ENCODE measurements at regions not wholly inside any gene's neighbourhood (a gene's known extent, or its start where the extent isn't known, plus 50 kb on each side); places are given as distances from the start of the nearest gene placed in this dataset.
A peak's percentile ranks its signal among the peaks of the same experiment; 100 is the strongest.

GRCh38 chr22:19648419-19648929 lies 65.8 kb upstream of the SEPTIN5 start (continued):
- no peak for TF ChIP-seq RREB1 (CRISPR knock-in tag; IDR thresholded peaks at IDR 0.05)
- no peak for TF ChIP-seq ZNF23 (CRISPR knock-in tag; IDR thresholded peaks at IDR 0.05)
- TF ChIP-seq CBFB (CRISPR knock-in tag; IDR thresholded peaks at IDR 0.05): no peak
- TF ChIP-seq HLTF (IDR thresholded peaks at IDR 0.05): peak; percentile 98
- TF ChIP-seq NCOR1 (IDR thresholded peaks at IDR 0.05): peak; percentile 20; the same call in 1 of the 2 replicates
- peak; percentile 49; the same call in 1 of the 2 replicates for TF ChIP-seq NCOA1 (IDR thresholded peaks at IDR 0.05; ENCODE audit: low read depth)
- no peak; the same call in none of the 2 replicates for TF ChIP-seq MTA2 (IDR thresholded peaks at IDR 0.05; ENCODE audit: low read depth)
- no peak for TF ChIP-seq TCF7 (IDR thresholded peaks at IDR 0.05; ENCODE audit: borderline replicate concordance)
- TF ChIP-seq RBM17 (IDR thresholded peaks at IDR 0.05; ENCODE audit: borderline replicate concordance, low read depth, low read length): no peak
- TF ChIP-seq DPF2 (IDR thresholded peaks at IDR 0.05): peak; percentile 75
- TF ChIP-seq YBX1 (IDR thresholded peaks at IDR 0.05): no peak
- TF ChIP-seq SMARCE1 (IDR thresholded peaks at IDR 0.05): peak; percentile 57; the same call in 1 of the 2 replicates
- TF ChIP-seq NR0B1 (IDR thresholded peaks at IDR 0.05; ENCODE audit: partially characterized antibody): no peak
- no peak for TF ChIP-seq SRSF3 (IDR thresholded peaks at IDR 0.05; ENCODE audit: insufficient read depth, low read length)
- TF ChIP-seq GABPA (tag; conservative IDR thresholded peaks at IDR 0.05; ENCODE audit: low read depth): no peak
- TF ChIP-seq ZMIZ1 (IDR thresholded peaks at IDR 0.05; ENCODE audit: low read depth in 2 of 2, low read length in 2 of 2): no peak
- no peak for TF ChIP-seq MAFG (tag; conservative IDR thresholded peaks at IDR 0.05)
- no peak; the same call in 1 of the 2 replicates for TF ChIP-seq ZNF436 (CRISPR knock-in tag; IDR thresholded peaks at IDR 0.05)
- TF ChIP-seq KLF1 (tag; IDR thresholded peaks at IDR 0.05): no peak
